HCT116 (cell line): ENCODE measurements at regions not wholly inside any gene's neighbourhood (a gene's known extent, or its start where the extent isn't known, plus 50 kb on each side); places are given as distances from the start of the nearest gene placed in this dataset.

Experiments used
- ATAC-seq: fragments of 200-7000 bp; cut with Tn5 transposase; 2 replicates; pipeline ENCODE4 v1.9.1; 2020; ENCODE audit warnings: mild to moderate bottlenecking, moderate library complexity
- BruUV-seq: library from RNA; stranded (reverse); fragments of 400-500 nt; replicated peaks from 2 replicates; lab custom pipeline; 2021; lab: Mats Ljungman, UMichigan
- CTCF ChIA-PET: fragments of 300-600 bp; sonication (Branson Sonifier 250); formaldehyde crosslinking; loops from one replicate; lab custom pipeline; 2021; ENCODE audit warnings: antibody characterized with exemption; lab: Charles Lee
- POLR2A ChIA-PET: fragments of 300-600, 350-600 bp; sonication (Branson Sonifier 250); formaldehyde crosslinking; loops from one replicate; lab custom pipeline; 2021; ENCODE audit warnings: antibody characterized with exemption; lab: Charles Lee
- RAD21 ChIA-PET, 2 experiments: fragments of 300-600 bp; sonication (Branson Sonifier 250); formaldehyde crosslinking; loops; one replicate each; lab custom pipeline; 2023; ENCODE audit warnings: low total read pairs in 2 of 2; ENCODE audit not compliant: uncharacterized antibody in 2 of 2, unreplicated experiment in 2 of 2, low non-redundant PET in 1 of 2; lab: Charles Lee
- DNase-seq: peaks from one replicate; pipeline ENCODE4 v3.0.0-alpha.2; 2010; ENCODE audit warnings: low read depth, low spot score
- H2AFZ ChIP-seq: fragments of 200-600 bp; shearing (Covaris generic), sonication (generic); 2 replicates; pipeline ENCODE4 v1.6.1; 2017; ENCODE audit warnings: low read depth, mixed run types, mixed read lengths, antibody characterized with exemption, low read length; ENCODE audit not compliant: poor library complexity, severe bottlenecking
- H3K27ac ChIP-seq: 2 replicates; pipeline ENCODE4 v1.5.1; 2012; ENCODE audit warnings: low read depth, low read length
- H3K27me3 ChIP-seq: fragments of 200-600 bp; sonication (generic); 2 replicates; pipeline ENCODE4 v1.6.1; 2016; ENCODE audit warnings: mixed run types, low read length, mixed read lengths; ENCODE audit not compliant: insufficient read depth
- H3K36me3 ChIP-seq, 2 experiments: fragments of 200-500 bp in 1 of 2; fragments of 200-600 bp in 1 of 2; sonication (Bioruptor generic) in 1 of 2; sonication (generic) in 1 of 2; 2 replicates each; pipeline versions ENCODE4 v1.5.1 to v1.6.1; 2014 to 2016; ENCODE audit warnings: low read length in 2 of 2, inconsistent platforms in 1 of 2, mixed read lengths in 1 of 2, mixed run types in 1 of 2; ENCODE audit not compliant: insufficient read depth in 2 of 2, control insufficient read depth in 1 of 2
- H3K4me1 ChIP-seq, 2 experiments: fragments of 200-600 bp in 1 of 2; sonication (generic) in 1 of 2; 2 replicates each; pipeline versions ENCODE4 v1.5.1 to v1.6.1; 2012 to 2017; ENCODE audit warnings: low read length in 2 of 2, inconsistent platforms in 1 of 2, mild to moderate bottlenecking in 1 of 2, mixed read lengths in 1 of 2, mixed run types in 1 of 2, moderate library complexity in 1 of 2; ENCODE audit not compliant: insufficient read depth in 2 of 2, control insufficient read depth in 1 of 2
- H3K4me2 ChIP-seq: fragments of 200-600 bp; sonication (generic); 2 replicates; pipeline ENCODE4 v1.6.1; 2017; ENCODE audit warnings: mixed run types, low read length, mixed read lengths
- H3K4me3 ChIP-seq, 2 experiments: fragments of 200-600 bp in 1 of 2; sonication (generic) in 1 of 2; replicated peaks in 1 of 2; 2 replicates each; pipeline ENCODE4 v1.5.1; 2011 to 2016; ENCODE audit warnings: low read length in 2 of 2, control low read depth in 1 of 2, low read depth in 1 of 2, mild to moderate bottlenecking in 1 of 2, mixed read lengths in 1 of 2, mixed run types in 1 of 2
- H3K79me2 ChIP-seq: fragments of 200-600 bp; sonication (generic); 2 replicates; pipeline ENCODE4 v1.6.1; 2017; ENCODE audit warnings: mild to moderate bottlenecking, mixed run types, low read length, moderate library complexity, mixed read lengths; ENCODE audit not compliant: insufficient read depth
- H3K9ac ChIP-seq: fragments of 200-600 bp; sonication (generic); 2 replicates; pipeline ENCODE4 v1.6.1; 2016; ENCODE audit warnings: low read length, mixed read lengths
- H3K9me2 ChIP-seq: fragments of 200-600 bp; sonication (generic), shearing (Covaris generic); 2 replicates; pipeline ENCODE4 v1.6.1; 2017; ENCODE audit warnings: mixed run types, mild to moderate bottlenecking, moderate library complexity; ENCODE audit not compliant: insufficient read depth
- H3K9me3 ChIP-seq, 2 experiments: fragments of 200-500 bp in 1 of 2; fragments of 200-600 bp in 1 of 2; sonication (Bioruptor generic) in 1 of 2; sonication (generic) in 1 of 2; 2 replicates each; pipeline ENCODE4 v1.6.1; 2014 to 2017; ENCODE audit warnings: low read length in 2 of 2, mixed read lengths in 2 of 2, inconsistent platforms in 1 of 2, low read depth in 1 of 2, mild to moderate bottlenecking in 1 of 2, mixed run types in 1 of 2, moderate library complexity in 1 of 2; ENCODE audit not compliant: control insufficient read depth in 1 of 2, insufficient read depth in 1 of 2
- H4K20me1 ChIP-seq: fragments of 200-600 bp; sonication (generic), shearing (Covaris generic); 2 replicates; pipeline ENCODE4 v1.6.1; 2017; ENCODE audit warnings: mixed run types, mild to moderate bottlenecking, moderate library complexity; ENCODE audit not compliant: insufficient read depth
- CBX3 ChIP-seq: IDR thresholded peaks from 2 replicates; pipeline ENCODE4 v1.6.1; 2012; ENCODE audit warnings: low read depth
- EGR1 ChIP-seq: IDR thresholded peaks from 2 replicates; pipeline ENCODE4 v1.6.1; 2012; ENCODE audit warnings: low read depth
- FOSL1 ChIP-seq: IDR thresholded peaks from 2 replicates; pipeline ENCODE4 v1.6.1; 2012; ENCODE audit warnings: low read depth
- POLR2AphosphoS5 ChIP-seq: IDR thresholded peaks from 2 replicates; pipeline ENCODE4 v1.6.1; 2011; ENCODE audit warnings: mild to moderate bottlenecking, low read depth, low read length, moderate library complexity
- SIN3A ChIP-seq: IDR thresholded peaks from 2 replicates; pipeline ENCODE4 v1.6.1; 2012; ENCODE audit warnings: low read depth
- SP1 ChIP-seq: IDR thresholded peaks from 2 replicates; pipeline ENCODE4 v1.6.1; 2012; ENCODE audit warnings: low read depth
- TCF7L2 ChIP-seq: IDR thresholded peaks from 2 replicates; pipeline ENCODE4 v1.7.0; 2011; ENCODE audit warnings: borderline replicate concordance, inconsistent platforms; ENCODE audit not compliant: insufficient read depth, insufficient read length; ENCODE audit errors: extremely low read depth
- YY1 ChIP-seq: IDR thresholded peaks from 2 replicates; pipeline ENCODE4 v1.6.1; 2011; ENCODE audit warnings: low read length, low read depth, moderate library complexity, mild to moderate bottlenecking; ENCODE audit not compliant: insufficient replicate concordance; ENCODE audit errors: extremely low read depth
- ZFX ChIP-seq: fragments of 450-650 bp; IDR thresholded peaks from 2 replicates; pipeline ENCODE4 v1.6.1; 2017
- intact Hi-C: fragments of 100-400 bp; cut with micrococcal nuclease; formaldehyde crosslinking; loops from 2 replicates; pipeline ENCODE4 v1.10.0; 2022

- H3K4me2 ChIP-seq, result no peak overlapping the region
- H3K79me2 ChIP-seq, result no peaks in the 10 kb centered on the region
- no peaks in the 10 kb centered on the region for H3K36me3 ChIP-seq
- H3K9me3 ChIP-seq, result no peaks in the 10 kb centered on the region
- no peaks in the 10 kb centered on the region for H3K4me1 ChIP-seq
- DNase-seq (no peak), ATAC-seq (no peak)
- H3K27ac ChIP-seq, result no peak overlapping the region
- no peak overlapping the region for H3K4me3 ChIP-seq
- TF ChIP-seq ZFX (no peak), FOSL1 (no peak), SP1 (no peak), POLR2AphosphoS5 (no peak), TCF7L2 (no peak), CBX3 (no peak), YY1 (no peak), SIN3A (no peak), EGR1 (no peak)
- ChIA-PET RAD21 (no interaction called here), CTCF (no interaction called here), POLR2A (no interaction called here)
- no peaks in the 10 kb centered on the region for H3K27me3 ChIP-seq
- intact Hi-C loops, result no loop called here
- no peak overlapping the region for H3K9ac ChIP-seq
- BruUV-seq, result no TSS peak
- H3K9me2 ChIP-seq, result no peaks in the 10 kb centered on the region
- H4K20me1 ChIP-seq, result no peaks in the 10 kb centered on the region
- no peak overlapping the region for H2AFZ ChIP-seq
Observed at GRCh38 chr4:125397226-125397625, 82.5 kb downstream of the FAT4 start.

DNA sequence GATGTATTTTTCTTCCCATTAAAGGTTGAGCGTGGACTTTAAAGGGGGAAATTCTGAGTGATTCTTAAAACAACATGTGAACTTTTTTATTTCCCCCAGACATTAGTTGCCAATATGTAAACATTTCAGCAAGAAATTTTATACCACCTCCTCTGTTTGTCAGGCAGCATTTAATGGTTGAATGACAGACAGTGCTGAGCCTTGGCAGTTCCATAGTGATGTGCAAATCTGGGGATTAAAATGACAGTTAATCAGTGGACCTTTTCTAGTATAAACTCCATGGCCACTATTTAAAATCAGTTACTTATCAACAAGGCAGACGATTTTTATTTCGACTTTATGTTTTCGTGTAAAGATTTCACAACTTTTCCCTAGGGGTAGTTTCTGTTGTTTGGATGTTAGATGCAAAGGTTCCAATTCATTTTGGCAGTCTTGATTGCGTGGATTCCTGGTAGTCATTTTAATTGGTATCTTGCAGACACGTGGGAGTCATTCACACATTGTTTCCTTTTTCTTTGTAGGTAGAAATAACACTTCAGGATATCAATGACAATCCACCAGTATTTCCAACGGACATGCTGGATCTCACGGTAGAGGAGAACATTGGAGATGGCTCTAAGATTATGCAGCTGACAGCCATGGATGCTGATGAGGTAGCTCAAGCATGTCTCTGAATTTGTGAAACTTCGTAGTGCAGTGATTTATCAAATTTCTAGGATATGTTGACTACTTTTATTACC is 83.7 kb downstream of the FAT4 start:
- TF ChIP-seq YY1, result no peak
- Histone ChIP-seq H4K20me1 (no peaks in the 10 kb centered on the region), H3K27ac (no peak overlapping the region), H2AFZ (no peak overlapping the region), H3K27me3 (no peaks in the 10 kb centered on the region), H3K9me2 (no peaks in the 10 kb centered on the region; the same call in 1 of the 2 replicates), H3K9ac (no peak overlapping the region), H3K79me2 (no peaks in the 10 kb centered on the region), H3K4me3 (no peak overlapping the region), H3K4me1 (no peaks in the 10 kb centered on the region), H3K9me3 (no peaks in the 10 kb centered on the region), H3K4me2 (no peak overlapping the region), H3K36me3 (no peaks in the 10 kb centered on the region)
- ATAC-seq (no peak), DNase-seq (no peak)
- POLR2A ChIA-PET, result no interaction called here
- no TSS peak for BruUV-seq
- intact Hi-C loops, result no loop called here
- RAD21 ChIA-PET, result no interaction called here
- CTCF ChIA-PET, result no interaction called here
